Cardiac muscle cell (in vitro differentiated cells and primary cell): ENCODE measurements at regions not wholly inside any gene's neighbourhood (a gene's known extent, or its start where the extent isn't known, plus 50 kb on each side); places are given as distances from the start of the nearest gene placed in this dataset.

Experiments used
- DNase-seq, 2 donors: peaks; one replicate each; pipeline versions ENCODE4 v3.0.0 to v3.0.0-alpha.2; 2010 to 2017; ENCODE audit warnings: low read depth in 1 of 2, low spot score in 1 of 2
- H3K27ac ChIP-seq: fragments of 200-600 bp; sonication (generic); 2 replicates; pipeline ENCODE4 v1.5.1; 2016
- H3K27me3 ChIP-seq: fragments of 200-600 bp; sonication (generic); 2 replicates; pipeline ENCODE4 v1.6.0; 2016; ENCODE audit warnings: control low read depth
- H3K36me3 ChIP-seq: fragments of 200-600 bp; sonication (generic); 2 replicates; pipeline ENCODE4 v1.5.1; 2016; ENCODE audit warnings: control low read depth
- H3K4me1 ChIP-seq: fragments of 200-600 bp; sonication (generic); 2 replicates; pipeline ENCODE4 v1.8.1; 2017; ENCODE audit warnings: low read depth, mild to moderate bottlenecking, mixed run types
- H3K4me3 ChIP-seq: fragments of 200-600 bp; sonication (generic); 2 replicates; pipeline ENCODE4 v1.5.1; 2016; ENCODE audit warnings: mild to moderate bottlenecking
- H3K9me3 ChIP-seq: fragments of 200-600 bp; sonication (generic); 2 replicates; pipeline ENCODE4 v1.5.1; 2017; ENCODE audit warnings: low read depth, mild to moderate bottlenecking, control low read depth
- TF ChIP-seq, protein P1 (sequence below): IDR thresholded peaks from 2 replicates; pipeline ENCODE4 v1.5.1; 2012; ENCODE audit warnings: low read depth, mild to moderate bottlenecking, low read length

DNA sequence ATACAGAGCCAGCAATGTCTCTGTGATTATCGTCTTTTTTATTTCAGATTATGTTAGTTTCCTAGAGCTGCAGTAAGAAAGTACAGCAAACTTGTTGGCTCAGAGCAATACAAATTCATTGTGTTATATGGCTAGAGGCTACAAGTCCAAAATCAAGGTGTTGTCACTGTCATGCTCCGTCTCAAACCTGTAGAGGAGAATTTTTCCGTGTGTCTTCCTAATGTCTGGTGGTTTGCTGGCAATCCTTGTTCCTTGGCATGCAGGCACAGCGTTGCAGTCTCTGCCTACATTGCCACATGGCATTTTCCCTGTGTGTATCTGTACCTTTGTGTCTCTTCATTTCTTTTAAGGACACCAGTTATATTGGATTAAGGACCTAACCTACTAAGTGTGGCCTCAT is 244.4 kb downstream of the LRRIQ3 start:
- peaks cover 6% of the 10 kb centered on the region for H3K4me1 ChIP-seq
- TF ChIP-seq, protein P1, sequence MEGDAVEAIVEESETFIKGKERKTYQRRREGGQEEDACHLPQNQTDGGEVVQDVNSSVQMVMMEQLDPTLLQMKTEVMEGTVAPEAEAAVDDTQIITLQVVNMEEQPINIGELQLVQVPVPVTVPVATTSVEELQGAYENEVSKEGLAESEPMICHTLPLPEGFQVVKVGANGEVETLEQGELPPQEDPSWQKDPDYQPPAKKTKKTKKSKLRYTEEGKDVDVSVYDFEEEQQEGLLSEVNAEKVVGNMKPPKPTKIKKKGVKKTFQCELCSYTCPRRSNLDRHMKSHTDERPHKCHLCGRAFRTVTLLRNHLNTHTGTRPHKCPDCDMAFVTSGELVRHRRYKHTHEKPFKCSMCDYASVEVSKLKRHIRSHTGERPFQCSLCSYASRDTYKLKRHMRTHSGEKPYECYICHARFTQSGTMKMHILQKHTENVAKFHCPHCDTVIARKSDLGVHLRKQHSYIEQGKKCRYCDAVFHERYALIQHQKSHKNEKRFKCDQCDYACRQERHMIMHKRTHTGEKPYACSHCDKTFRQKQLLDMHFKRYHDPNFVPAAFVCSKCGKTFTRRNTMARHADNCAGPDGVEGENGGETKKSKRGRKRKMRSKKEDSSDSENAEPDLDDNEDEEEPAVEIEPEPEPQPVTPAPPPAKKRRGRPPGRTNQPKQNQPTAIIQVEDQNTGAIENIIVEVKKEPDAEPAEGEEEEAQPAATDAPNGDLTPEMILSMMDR, result no peak

DNA sequence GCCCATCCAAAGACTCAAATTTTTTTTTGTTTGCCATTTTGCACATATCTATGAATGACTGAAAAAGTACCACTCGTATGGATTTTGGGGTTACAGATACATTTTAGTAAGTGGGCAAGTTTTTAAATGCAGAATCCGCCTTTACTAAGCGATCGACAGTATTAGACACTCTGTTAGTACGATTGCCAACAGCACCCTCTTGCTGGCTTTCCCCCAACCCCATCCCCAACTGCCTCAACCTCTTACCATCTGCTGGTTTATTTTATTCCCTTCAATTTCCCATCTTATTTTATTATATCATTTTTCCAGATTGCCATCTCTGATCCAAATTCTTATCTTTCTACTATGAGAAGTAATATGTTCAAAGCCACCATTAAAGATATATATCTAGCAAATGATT is 244.8 kb downstream of the LRRIQ3 start:
- no peak for DNase-seq

More for the DNA sequence above, 244.4 kb downstream of the LRRIQ3 start:
- Histone ChIP-seq H3K27ac (no peak overlapping the region), H3K36me3 (no peaks in the 10 kb centered on the region), H3K9me3 (no peaks in the 10 kb centered on the region), H3K27me3 (no peaks in the 10 kb centered on the region), H3K4me3 (no peak overlapping the region)
- DNase-seq, result no peak

DNA sequence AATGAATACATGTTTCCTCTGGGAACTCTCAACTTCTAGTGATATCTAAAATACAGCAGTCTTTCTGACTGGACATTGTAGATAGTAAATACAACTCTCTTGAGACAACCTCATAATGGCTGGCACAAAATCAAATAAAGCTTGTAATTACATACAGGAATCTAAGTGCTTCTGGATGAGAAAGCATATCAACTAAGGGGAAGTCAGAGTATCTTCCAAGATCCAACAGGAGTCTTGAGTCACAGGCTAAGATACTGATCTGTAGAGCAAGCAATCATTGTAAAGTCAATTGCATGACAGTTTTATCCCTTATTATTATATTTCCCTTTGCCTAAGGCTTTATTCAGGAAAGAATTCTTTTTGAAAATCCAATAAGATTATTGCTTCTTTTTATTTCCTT is 249.9 kb downstream of the LRRIQ3 start:
- peaks cover 6% of the 10 kb centered on the region for H3K4me1 ChIP-seq
- H3K27ac ChIP-seq, result no peak overlapping the region
- H3K9me3 ChIP-seq, result no peaks in the 10 kb centered on the region
- no peak for DNase-seq
- H3K27me3 ChIP-seq, result no peaks in the 10 kb centered on the region
- TF ChIP-seq, protein P1, result no peak
- no peak overlapping the region for H3K4me3 ChIP-seq
- no peaks in the 10 kb centered on the region for H3K36me3 ChIP-seq

More for the DNA sequence above, 244.8 kb downstream of the LRRIQ3 start:
- Histone ChIP-seq H3K4me3 (no peak overlapping the region), H3K9me3 (no peaks in the 10 kb centered on the region), H3K27ac (no peak overlapping the region), H3K4me1 (peaks cover 6% of the 10 kb centered on the region), H3K36me3 (no peaks in the 10 kb centered on the region), H3K27me3 (no peaks in the 10 kb centered on the region)
- TF ChIP-seq, protein P1, result no peak

DNA sequence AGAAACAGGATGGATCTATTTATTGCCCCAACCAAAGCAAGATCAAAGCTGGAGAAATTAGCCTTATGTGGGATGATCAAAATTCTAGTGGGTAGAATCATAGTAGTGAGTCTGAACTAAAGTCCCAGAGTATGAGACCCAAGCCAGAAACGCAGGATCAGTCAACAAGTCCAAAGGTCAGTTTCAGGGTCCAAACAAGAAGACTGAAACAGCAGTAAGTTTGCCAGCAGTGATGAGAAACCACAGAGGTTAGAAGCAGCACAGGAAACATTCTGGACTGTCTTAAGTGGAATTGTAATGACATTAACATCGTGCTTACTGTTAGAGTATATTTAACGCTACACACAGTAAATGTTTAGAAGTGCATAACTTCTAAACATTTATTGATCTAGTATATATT is 251.0 kb downstream of the LRRIQ3 start:
- no peaks in the 10 kb centered on the region for H3K36me3 ChIP-seq
- DNase-seq, result no peak
- H3K9me3 ChIP-seq, result no peaks in the 10 kb centered on the region
- TF ChIP-seq, protein P1, result no peak
- no peak overlapping the region for H3K4me3 ChIP-seq
- H3K27ac ChIP-seq, result no peak overlapping the region
- H3K27me3 ChIP-seq, result no peaks in the 10 kb centered on the region
- H3K4me1 ChIP-seq, result no peaks in the 10 kb centered on the region

DNA sequence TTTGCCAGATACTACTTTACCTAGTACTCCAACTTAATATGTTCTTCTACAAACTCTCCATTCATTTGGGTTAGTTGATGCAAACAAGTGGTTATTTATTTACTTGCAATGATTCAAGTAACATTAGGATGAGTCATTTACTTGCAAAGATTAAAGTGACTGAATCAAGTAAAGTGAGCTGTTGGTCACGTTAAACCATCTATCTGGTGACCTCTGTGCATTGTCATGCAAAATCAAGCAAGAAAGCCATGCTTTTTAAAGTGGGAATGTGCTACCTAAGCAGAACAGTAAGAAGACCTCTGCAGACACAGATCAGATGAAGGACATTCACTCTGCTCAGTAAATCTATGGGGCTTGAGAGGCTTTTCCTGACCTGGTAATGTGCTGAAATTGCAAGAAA is 254.7 kb downstream of the LRRIQ3 start:
- TF ChIP-seq, protein P1, result no peak
- no peak for DNase-seq
- no peaks in the 10 kb centered on the region for H3K4me1 ChIP-seq
- H3K36me3 ChIP-seq, result no peaks in the 10 kb centered on the region
- no peak overlapping the region for H3K27ac ChIP-seq
- H3K27me3 ChIP-seq, result no peaks in the 10 kb centered on the region
- H3K4me3 ChIP-seq, result no peak overlapping the region
- H3K9me3 ChIP-seq, result no peaks in the 10 kb centered on the region

DNA sequence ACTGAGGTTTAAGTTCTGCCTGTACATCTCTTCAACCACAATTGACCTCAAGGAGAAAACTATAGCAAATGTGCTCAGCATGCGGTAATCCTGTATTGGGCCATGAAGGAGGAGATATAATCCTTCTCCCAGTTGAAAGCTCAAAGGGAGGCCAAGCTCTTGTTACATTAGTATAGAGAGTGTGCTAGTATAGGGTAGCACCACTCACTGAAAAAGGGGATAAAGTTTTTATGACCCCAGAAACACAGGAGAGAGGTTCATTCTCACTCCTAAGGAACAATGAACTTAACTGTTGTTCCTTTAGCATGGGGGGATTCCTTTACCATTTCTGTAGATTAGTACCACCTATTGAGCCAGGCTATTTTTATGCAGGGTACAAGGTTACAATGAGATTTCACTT is 267.7 kb downstream of the LRRIQ3 start:
- Histone ChIP-seq H3K27ac (no peak overlapping the region), H3K4me3 (no peak overlapping the region), H3K36me3 (no peaks in the 10 kb centered on the region), H3K27me3 (no peaks in the 10 kb centered on the region), H3K9me3 (no peaks in the 10 kb centered on the region), H3K4me1 (no peaks in the 10 kb centered on the region)
- DNase-seq, result no peak
- TF ChIP-seq, protein P1, result no peak
